HepG2 (cell line): ENCODE measurements at regions not wholly inside any gene's neighbourhood (a gene's known extent, or its start where the extent isn't known, plus 50 kb on each side); places are given as distances from the start of the nearest gene placed in this dataset.

Source experiments
- CREB1 ChIP-seq, 2 experiments: fragments of 450-650 bp in 1 of 2; IDR thresholded peaks; 2 replicates each; pipeline ENCODE4 v1.6.1; 2016 to 2017; ENCODE audit warnings: control low read depth in 1 of 2, mild to moderate bottlenecking in 1 of 2, missing compliant biosample characterization in 1 of 2, missing genetic modification characterization in 1 of 2
- FOXK1 ChIP-seq: sonication (generic); formaldehyde crosslinking; IDR thresholded peaks from 2 replicates; pipeline ENCODE4 v1.4.0; 2020; ENCODE audit warnings: low read depth, missing genetic modification reagents, borderline replicate concordance
- JUN ChIP-seq: sonication (generic); formaldehyde crosslinking; IDR thresholded peaks from 2 replicates; pipeline ENCODE4 v1.4.0; 2020; ENCODE audit warnings: mild to moderate bottlenecking, missing genetic modification reagents
- NR2C2 ChIP-seq: sonication (generic); formaldehyde crosslinking; IDR thresholded peaks from 2 replicates; pipeline ENCODE4 v1.4.0; 2020; ENCODE audit warnings: missing genetic modification reagents, mild to moderate bottlenecking, moderate library complexity, borderline replicate concordance
- SMC3 ChIP-seq: IDR thresholded peaks from 2 replicates; pipeline ENCODE4 v1.6.1; 2011; ENCODE audit warnings: low read length, improper control_type of control experiment
- SRF ChIP-seq: IDR thresholded peaks from 2 replicates; pipeline ENCODE4 v1.6.1; 2011; ENCODE audit warnings: mild to moderate bottlenecking, low read depth, low read length, moderate library complexity
- ZNF468 ChIP-seq: sonication (generic); formaldehyde crosslinking; IDR thresholded peaks from 2 replicates; pipeline ENCODE4 v1.8.0; 2022; ENCODE audit warnings: mild to moderate bottlenecking, moderate library complexity, missing genetic modification reagents
- ZNF570 ChIP-seq: sonication (generic); formaldehyde crosslinking; IDR thresholded peaks from 2 replicates; pipeline ENCODE4 v1.4.0; 2020; ENCODE audit warnings: mild to moderate bottlenecking, missing genetic modification reagents, borderline replicate concordance

GRCh38 chr17:70776441-70776840 is 607.1 kb downstream of the KCNJ2 start:
- TF ChIP-seq SRF (no peak), SMC3 (no peak), NR2C2 (no peak), CREB1 (IDR thresholded peaks at IDR 0.05) (no peak), CREB1 (CRISPR knock-in tag; IDR thresholded peaks at IDR 0.05) (no peak), ZNF468 (CRISPR knock-in tag) (no peak), JUN (no peak), FOXK1 (CRISPR knock-in tag) (no peak), ZNF570 (no peak)
